SK-N-SH treated with all-trans-retinoic acid at 6 μM for 48 hours (cell line): ENCODE measurements at regions not wholly inside any gene's neighbourhood (a gene's known extent, or its start where the extent isn't known, plus 50 kb on each side); places are given as distances from the start of the nearest gene placed in this dataset.

Source experiments
- ATAC-seq: fragments of 200-7000 bp; cut with Tn5 transposase; 3 replicates; pipeline ENCODE4 v1.9.1; 2020; ENCODE audit warnings: mild to moderate bottlenecking, moderate library complexity
- ARNTL ChIP-seq: fragments of 450-650 bp; formaldehyde crosslinking; IDR thresholded peaks from 2 replicates; pipeline ENCODE4 v1.5.0; 2020; ENCODE audit warnings: low read depth, mild to moderate bottlenecking, moderate library complexity, borderline replicate concordance
- BACH2 ChIP-seq: fragments of 250-450 bp; sonication (Bioruptor Pico); IDR thresholded peaks from 2 replicates; pipeline ENCODE4 v1.9.0; 2021; ENCODE audit warnings: mild to moderate bottlenecking, borderline replicate concordance
- CREB5 ChIP-seq: fragments of 250-450 bp; sonication (Bioruptor Pico); IDR thresholded peaks from 2 replicates; pipeline ENCODE4 v1.5.1; 2020; ENCODE audit warnings: low read depth, mild to moderate bottlenecking, moderate library complexity
- CSDC2 ChIP-seq: fragments of 250-450 bp; sonication (Bioruptor Pico); IDR thresholded peaks from 2 replicates; pipeline ENCODE4 v1.5.0; 2020; ENCODE audit warnings: mild to moderate bottlenecking, moderate library complexity
- CSRNP3 ChIP-seq: fragments of 250-450 bp; sonication (Bioruptor Pico); IDR thresholded peaks from 2 replicates; pipeline ENCODE4 v1.5.1; 2021; ENCODE audit warnings: mild to moderate bottlenecking, moderate library complexity
- GLIS3 ChIP-seq: fragments of 250-450 bp; sonication (Bioruptor Pico); IDR thresholded peaks from 2 replicates; pipeline ENCODE4 v1.5.0; 2020; ENCODE audit warnings: mild to moderate bottlenecking, moderate library complexity
- ISL1 ChIP-seq: fragments of 250-450 bp; sonication (Bioruptor Pico); IDR thresholded peaks from 2 replicates; pipeline ENCODE4 v2.1.2; 2022; ENCODE audit warnings: mild to moderate bottlenecking, moderate library complexity
- OSR1 ChIP-seq: fragments of 250-450 bp; sonication (Bioruptor Pico); IDR thresholded peaks from 2 replicates; pipeline ENCODE4 v1.8.0; 2022; ENCODE audit warnings: moderate library complexity, mild to moderate bottlenecking, inconsistent platforms
- POU6F1 ChIP-seq: fragments of 250-450 bp; sonication (Bioruptor Pico); IDR thresholded peaks from 2 replicates; pipeline ENCODE4 v1.8.0; 2021; ENCODE audit warnings: low read depth, mild to moderate bottlenecking, moderate library complexity, borderline replicate concordance
- RARB ChIP-seq: fragments of 250-450 bp; sonication (Bioruptor Pico); IDR thresholded peaks from 2 replicates; pipeline ENCODE4 v1.8.0; 2021; ENCODE audit warnings: mild to moderate bottlenecking, moderate library complexity
- SNAI2 ChIP-seq: fragments of 250-450 bp; sonication (Bioruptor Pico); IDR thresholded peaks from 2 replicates; pipeline ENCODE4 v1.5.0; 2020; ENCODE audit warnings: mild to moderate bottlenecking, moderate library complexity
- TOX ChIP-seq: fragments of 250-450 bp; sonication (Bioruptor Pico); IDR thresholded peaks from 2 replicates; pipeline ENCODE4 v1.8.0; 2021; ENCODE audit warnings: mild to moderate bottlenecking, moderate library complexity, borderline replicate concordance
- TSHZ2 ChIP-seq: fragments of 250-450 bp; sonication (Bioruptor Pico); IDR thresholded peaks from 2 replicates; pipeline ENCODE4 v1.5.0; 2020; ENCODE audit warnings: mild to moderate bottlenecking, moderate library complexity
- ZC3H10 ChIP-seq: fragments of 250-450 bp; sonication (Bioruptor Pico); IDR thresholded peaks from 2 replicates; pipeline ENCODE4 v1.5.1; 2021; ENCODE audit warnings: mild to moderate bottlenecking, moderate library complexity
- ZFP3 ChIP-seq: fragments of 250-450 bp; sonication (Bioruptor Pico); IDR thresholded peaks from 2 replicates; pipeline ENCODE4 v1.5.0; 2020; ENCODE audit warnings: mild to moderate bottlenecking, moderate library complexity
- ZFP30 ChIP-seq: fragments of 450-650 bp; formaldehyde crosslinking; IDR thresholded peaks from 2 replicates; pipeline ENCODE4 v1.5.0; 2022; ENCODE audit warnings: mild to moderate bottlenecking, moderate library complexity
- ZNF565 ChIP-seq: fragments of 450-650 bp; formaldehyde crosslinking; conservative IDR thresholded peaks from 2 replicates; pipeline ENCODE4 v1.5.0; 2020; ENCODE audit warnings: low read depth, mild to moderate bottlenecking, moderate library complexity
- ZNF70 ChIP-seq: fragments of 450-650 bp; formaldehyde crosslinking; IDR thresholded peaks from 2 replicates; pipeline ENCODE4 v1.5.0; 2020; ENCODE audit warnings: mild to moderate bottlenecking, moderate library complexity
- ZNF8 ChIP-seq: fragments of 450-650 bp; formaldehyde crosslinking; IDR thresholded peaks from 2 replicates; pipeline ENCODE4 v1.5.0; 2020; ENCODE audit warnings: mild to moderate bottlenecking, moderate library complexity

GRCh38 chr10:33899578-33900531 lies 565.4 kb upstream of the NRP1 start:
- no peak for ATAC-seq
- TF ChIP-seq RARB (CRISPR knock-in tag) (no peak), GLIS3 (no peak), CREB5 (CRISPR knock-in tag) (no peak), TSHZ2 (CRISPR knock-in tag) (no peak), ISL1 (CRISPR knock-in tag) (no peak), ZFP30 (CRISPR knock-in tag) (no peak), ZC3H10 (CRISPR knock-in tag) (no peak), TOX (CRISPR knock-in tag) (no peak), CSRNP3 (no peak), ZNF70 (no peak)

- no peak for ATAC-seq
- no peak for TF ChIP-seq OSR1 (CRISPR knock-in tag)
- TF ChIP-seq ZC3H10 (CRISPR knock-in tag), result no peak
- TF ChIP-seq SNAI2 (CRISPR knock-in tag), result no peak
- TF ChIP-seq BACH2, result no peak
- no peak for TF ChIP-seq CSRNP3
- no peak for TF ChIP-seq ARNTL (CRISPR knock-in tag)
- TF ChIP-seq ZFP3 (CRISPR knock-in tag), result no peak
- TF ChIP-seq ISL1 (CRISPR knock-in tag), result no peak
- TF ChIP-seq TSHZ2 (CRISPR knock-in tag), result no peak
- TF ChIP-seq ZNF8 (CRISPR knock-in tag), result no peak
- TF ChIP-seq ZNF565 (CRISPR knock-in tag), result no peak
- TF ChIP-seq POU6F1 (CRISPR knock-in tag), result no peak
- no peak for TF ChIP-seq TOX (CRISPR knock-in tag)
- no peak for TF ChIP-seq ZNF70
- no peak for TF ChIP-seq CREB5 (CRISPR knock-in tag)
- no peak for TF ChIP-seq GLIS3
- TF ChIP-seq CSDC2 (CRISPR knock-in tag), result no peak
- TF ChIP-seq RARB (CRISPR knock-in tag), result no peak
- TF ChIP-seq, all 23 proteins: peak for 0
These were observed 562.9 kb upstream of the NRP1 start for GRCh38 chr10:33897291-33897752.
